Fibroblast of lung (primary cell): ENCODE measurements at regions not wholly inside any gene's neighbourhood (a gene's known extent, or its start where the extent isn't known, plus 50 kb on each side); places are given as distances from the start of the nearest gene placed in this dataset.

Experiments used
- EZH2 ChIP-seq: IDR thresholded peaks from 2 replicates; pipeline ENCODE4 v1.5.1; 2012; ENCODE audit warnings: low read length, control low read depth, mild to moderate bottlenecking; ENCODE audit errors: missing control alignments
- TF ChIP-seq, protein P1 (sequence below), 2 donors: IDR thresholded peaks in 1 of 2; conservative IDR thresholded peaks in 1 of 2; 1 replicate in 1 of 2; 2 replicates in 1 of 2; pipeline ENCODE4 v1.5.1; 2011 to 2012; ENCODE audit warnings: low read length in 2 of 2, control low read depth in 1 of 2, inconsistent platforms in 1 of 2, low read depth in 1 of 2, mild to moderate bottlenecking in 1 of 2

DNA sequence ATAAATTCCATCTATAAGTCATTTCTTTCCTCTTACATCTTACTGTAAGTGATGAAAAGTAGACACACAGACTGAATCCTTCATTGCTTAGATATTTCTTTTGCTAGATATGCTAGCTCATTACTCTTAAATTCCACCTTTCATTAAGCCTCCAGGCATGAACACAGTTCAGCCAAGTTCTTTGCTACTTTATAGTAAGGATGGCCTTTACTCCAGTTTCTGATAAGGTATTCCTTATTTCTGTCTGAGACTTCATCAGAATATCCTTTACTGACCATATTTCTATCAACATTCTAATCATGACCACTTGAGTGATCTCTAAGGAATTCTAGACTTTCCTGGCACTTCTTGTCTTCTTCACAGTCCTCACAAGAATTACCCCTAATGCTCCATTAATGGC lies 191.7 kb upstream of the KCTD3 start:
- TF ChIP-seq, protein P1, sequence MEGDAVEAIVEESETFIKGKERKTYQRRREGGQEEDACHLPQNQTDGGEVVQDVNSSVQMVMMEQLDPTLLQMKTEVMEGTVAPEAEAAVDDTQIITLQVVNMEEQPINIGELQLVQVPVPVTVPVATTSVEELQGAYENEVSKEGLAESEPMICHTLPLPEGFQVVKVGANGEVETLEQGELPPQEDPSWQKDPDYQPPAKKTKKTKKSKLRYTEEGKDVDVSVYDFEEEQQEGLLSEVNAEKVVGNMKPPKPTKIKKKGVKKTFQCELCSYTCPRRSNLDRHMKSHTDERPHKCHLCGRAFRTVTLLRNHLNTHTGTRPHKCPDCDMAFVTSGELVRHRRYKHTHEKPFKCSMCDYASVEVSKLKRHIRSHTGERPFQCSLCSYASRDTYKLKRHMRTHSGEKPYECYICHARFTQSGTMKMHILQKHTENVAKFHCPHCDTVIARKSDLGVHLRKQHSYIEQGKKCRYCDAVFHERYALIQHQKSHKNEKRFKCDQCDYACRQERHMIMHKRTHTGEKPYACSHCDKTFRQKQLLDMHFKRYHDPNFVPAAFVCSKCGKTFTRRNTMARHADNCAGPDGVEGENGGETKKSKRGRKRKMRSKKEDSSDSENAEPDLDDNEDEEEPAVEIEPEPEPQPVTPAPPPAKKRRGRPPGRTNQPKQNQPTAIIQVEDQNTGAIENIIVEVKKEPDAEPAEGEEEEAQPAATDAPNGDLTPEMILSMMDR (conservative IDR thresholded peaks at IDR 0.05 in 1 of 2, IDR thresholded peaks at IDR 0.05 in 1 of 2; ENCODE audit: low read depth in 1 of 2, low read length in 2 of 2) = no peak
- no peak for TF ChIP-seq EZH2
